AG09309 (cell line): ENCODE measurements at regions not wholly inside any gene's neighbourhood (a gene's known extent, or its start where the extent isn't known, plus 50 kb on each side); places are given as distances from the start of the nearest gene placed in this dataset.

Experiments used
- DNase-seq: peaks from one replicate; pipeline ENCODE4 v3.0.0-alpha.2; 2010; ENCODE audit warnings: low read depth
- H3K4me3 ChIP-seq: 2 replicates; pipeline ENCODE4 v1.5.1; 2011; ENCODE audit warnings: mild to moderate bottlenecking, low read depth, low read length, moderate library complexity; ENCODE audit not compliant: control insufficient read depth
- CTCF ChIP-seq: IDR thresholded peaks from 2 replicates; pipeline ENCODE4 v1.5.1; 2011; ENCODE audit warnings: mild to moderate bottlenecking, low read depth, low read length, inconsistent platforms; ENCODE audit not compliant: insufficient read depth, control insufficient read depth; ENCODE audit errors: missing control alignments

DNA sequence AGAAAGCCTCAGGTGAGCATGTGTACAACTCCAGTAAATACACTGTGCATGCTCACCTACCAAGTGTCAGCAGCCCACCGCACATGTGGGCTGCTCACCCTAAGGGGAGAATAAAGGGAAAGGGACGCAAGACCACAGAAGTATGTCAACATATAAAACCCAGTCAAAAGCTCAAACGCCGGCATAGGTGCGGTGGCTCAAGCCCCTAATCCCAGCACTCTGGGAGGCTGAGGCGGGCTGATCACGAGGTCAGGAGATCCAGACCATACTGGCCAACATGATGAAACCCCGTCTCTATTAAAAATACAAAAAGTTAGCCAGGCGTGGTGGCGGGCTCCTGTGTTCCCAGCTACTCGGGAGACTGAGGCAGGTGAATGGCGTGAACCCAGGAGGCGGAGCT lies 732.1 kb downstream of the ZPLD1 start:
- no peak for TF ChIP-seq CTCF
- DNase-seq = no peak
- no peak overlapping the region for H3K4me3 ChIP-seq

- no peak for TF ChIP-seq CTCF
- DNase-seq = no peak
- no peak overlapping the region for H3K4me3 ChIP-seq
These were observed 733.0 kb downstream of the ZPLD1 start for GRCh38 chr3:103167850-103168249.

DNA sequence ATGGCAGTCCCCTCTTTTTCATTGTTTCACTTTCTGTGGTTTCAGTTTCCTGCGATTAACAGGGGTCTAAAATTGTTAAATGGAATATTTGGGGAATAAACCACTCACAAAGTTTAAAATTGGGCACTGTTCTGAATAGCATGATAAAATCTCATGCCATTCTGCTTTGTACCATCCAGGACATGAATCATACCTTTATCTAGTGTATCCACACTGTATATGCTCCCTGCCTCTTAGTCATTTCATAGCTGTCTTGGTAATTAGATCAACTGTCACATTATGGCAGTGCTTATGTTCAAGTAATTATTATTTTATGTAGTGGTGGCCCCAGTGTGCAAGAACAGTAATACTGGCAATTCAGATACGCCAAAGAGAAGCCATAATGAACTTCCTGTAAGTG lies 734.5 kb downstream of the ZPLD1 start:
- TF ChIP-seq CTCF = no peak
- DNase-seq = no peak
- H3K4me3 ChIP-seq = no peak overlapping the region

GRCh38 chr3:103170651-103171050 lies 735.8 kb downstream of the ZPLD1 start:
- TF ChIP-seq CTCF = no peak
- no peak overlapping the region for H3K4me3 ChIP-seq
- DNase-seq = no peak

- H3K4me3 ChIP-seq = no peak overlapping the region
- no peak for DNase-seq
- TF ChIP-seq CTCF = no peak
These were observed 739.1 kb downstream of the ZPLD1 start for GRCh38 chr3:103173940-103174339.

DNA sequence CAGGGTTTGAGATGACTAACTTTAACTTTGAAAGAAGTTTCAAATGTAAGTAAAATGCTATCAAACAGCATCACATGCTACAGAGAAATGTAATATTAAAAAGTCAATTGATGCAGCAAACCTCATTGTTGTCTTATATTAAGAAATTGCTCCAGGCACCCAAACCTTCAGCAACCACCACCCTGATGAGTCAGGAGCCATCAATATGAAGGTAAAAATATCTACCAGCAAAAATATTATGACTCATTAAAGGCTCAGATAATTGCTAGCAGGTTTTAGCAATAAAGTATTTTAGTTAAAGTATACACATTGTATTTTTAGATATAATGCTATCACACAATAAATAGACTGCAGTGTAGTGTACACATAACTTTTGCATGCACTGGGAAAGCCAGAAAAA lies 746.3 kb downstream of the ZPLD1 start:
- TF ChIP-seq CTCF = no peak
- no peak overlapping the region for H3K4me3 ChIP-seq
- no peak for DNase-seq

- no peak for DNase-seq
- H3K4me3 ChIP-seq = no peak overlapping the region
- TF ChIP-seq CTCF = no peak
These were observed 750.0 kb downstream of the ZPLD1 start for GRCh38 chr3:103184772-103185171.
